ENCODE measurements at regions not wholly inside any gene's neighbourhood (a gene's known extent, or its start where the extent isn't known, plus 50 kb on each side); places are given as distances from the start of the nearest gene placed in this dataset.

DNA sequence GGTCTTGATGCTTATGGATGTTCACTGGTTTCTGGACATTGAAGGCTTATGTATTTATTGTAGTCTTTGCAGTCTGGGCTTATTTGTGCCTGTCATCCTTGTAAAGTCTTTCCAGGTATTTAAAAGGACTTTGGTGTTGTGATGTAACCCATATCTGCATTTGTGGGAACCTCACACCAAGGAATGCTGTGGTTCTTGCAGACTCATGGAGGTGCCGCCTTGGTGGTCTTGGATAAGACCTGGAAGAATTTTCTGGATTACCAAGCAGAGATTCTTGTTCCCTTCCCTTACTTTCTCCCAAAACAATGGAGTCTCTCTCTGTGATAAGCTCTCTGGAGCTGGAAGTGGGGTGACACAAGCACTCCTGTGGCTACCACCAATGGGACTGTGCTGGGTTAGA, 363.5 kb upstream of the NECTIN3 start:
- TF ChIP-seq, protein P1, sequence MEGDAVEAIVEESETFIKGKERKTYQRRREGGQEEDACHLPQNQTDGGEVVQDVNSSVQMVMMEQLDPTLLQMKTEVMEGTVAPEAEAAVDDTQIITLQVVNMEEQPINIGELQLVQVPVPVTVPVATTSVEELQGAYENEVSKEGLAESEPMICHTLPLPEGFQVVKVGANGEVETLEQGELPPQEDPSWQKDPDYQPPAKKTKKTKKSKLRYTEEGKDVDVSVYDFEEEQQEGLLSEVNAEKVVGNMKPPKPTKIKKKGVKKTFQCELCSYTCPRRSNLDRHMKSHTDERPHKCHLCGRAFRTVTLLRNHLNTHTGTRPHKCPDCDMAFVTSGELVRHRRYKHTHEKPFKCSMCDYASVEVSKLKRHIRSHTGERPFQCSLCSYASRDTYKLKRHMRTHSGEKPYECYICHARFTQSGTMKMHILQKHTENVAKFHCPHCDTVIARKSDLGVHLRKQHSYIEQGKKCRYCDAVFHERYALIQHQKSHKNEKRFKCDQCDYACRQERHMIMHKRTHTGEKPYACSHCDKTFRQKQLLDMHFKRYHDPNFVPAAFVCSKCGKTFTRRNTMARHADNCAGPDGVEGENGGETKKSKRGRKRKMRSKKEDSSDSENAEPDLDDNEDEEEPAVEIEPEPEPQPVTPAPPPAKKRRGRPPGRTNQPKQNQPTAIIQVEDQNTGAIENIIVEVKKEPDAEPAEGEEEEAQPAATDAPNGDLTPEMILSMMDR (IDR thresholded peaks at IDR 0.05; ENCODE audit: insufficient read depth, low read length, poor library complexity, severe bottlenecking) = no peak
- H3K36me3 ChIP-seq (ENCODE audit: control insufficient read depth, insufficient read depth, low read length) = no peaks in the 10 kb centered on the region
- H3K27me3 ChIP-seq (ENCODE audit: control insufficient read depth, insufficient read depth, low read length) = no peaks in the 10 kb centered on the region
- H3K4me3 ChIP-seq (ENCODE audit: low read depth, low read length) = no peak overlapping the region
- DNase-seq (ENCODE audit: low read depth) = no peak

DNA sequence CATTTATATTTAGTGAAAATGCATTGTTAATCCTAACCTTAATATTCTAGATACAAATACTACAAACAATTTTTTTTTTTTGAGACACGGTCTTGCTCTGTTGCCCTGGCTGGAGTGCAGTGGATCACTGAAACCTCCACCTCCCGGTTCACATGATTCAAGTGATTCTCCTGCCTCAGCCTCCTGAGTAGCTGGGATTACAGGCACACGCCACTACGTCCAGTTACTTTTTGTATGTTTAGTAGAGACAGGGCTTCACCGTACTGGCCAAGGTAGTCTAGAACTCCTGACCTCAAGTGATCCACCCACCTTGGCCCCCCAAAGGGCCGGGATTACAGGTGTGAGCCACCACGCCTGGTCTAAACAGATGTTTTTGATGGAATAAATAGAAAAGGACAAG, 361.5 kb upstream of the NECTIN3 start:
- DNase-seq (ENCODE audit: low read depth) = no peak
- no peaks in the 10 kb centered on the region for H3K36me3 ChIP-seq (ENCODE audit: control insufficient read depth, insufficient read depth, low read length)
- H3K27me3 ChIP-seq (ENCODE audit: control insufficient read depth, insufficient read depth, low read length) = no peaks in the 10 kb centered on the region
- H3K4me3 ChIP-seq (ENCODE audit: low read depth, low read length) = no peak overlapping the region
- TF ChIP-seq, protein P1 (IDR thresholded peaks at IDR 0.05; ENCODE audit: insufficient read depth, low read length, poor library complexity, severe bottlenecking) = no peak

DNA sequence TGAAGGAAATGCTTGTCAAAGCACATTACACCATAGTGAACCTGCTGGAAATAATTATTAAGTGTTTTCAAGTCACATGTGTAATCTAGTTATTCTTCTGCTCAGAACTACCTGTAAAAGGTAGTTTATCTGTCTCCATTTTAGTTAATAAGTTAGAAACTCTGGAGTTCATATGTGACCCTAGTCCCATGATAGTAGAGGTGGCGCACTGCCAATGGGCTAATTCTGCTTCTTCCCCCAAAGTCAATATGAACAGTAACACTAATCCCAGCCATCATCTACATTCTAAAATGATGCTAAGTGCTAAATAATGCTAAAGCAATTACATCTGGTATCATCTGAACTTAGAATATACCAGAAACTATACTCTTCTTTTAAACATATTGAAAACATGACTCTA, 361.0 kb upstream of the NECTIN3 start:
- no peaks in the 10 kb centered on the region for H3K36me3 ChIP-seq (ENCODE audit: control insufficient read depth, insufficient read depth, low read length)
- no peak overlapping the region for H3K4me3 ChIP-seq (ENCODE audit: low read depth, low read length)
- H3K27me3 ChIP-seq (ENCODE audit: control insufficient read depth, insufficient read depth, low read length) = no peaks in the 10 kb centered on the region
- TF ChIP-seq, protein P1 (IDR thresholded peaks at IDR 0.05; ENCODE audit: insufficient read depth, low read length, poor library complexity, severe bottlenecking) = no peak
- DNase-seq (ENCODE audit: low read depth) = no peak

- TF ChIP-seq, protein P1 (IDR thresholded peaks at IDR 0.05; ENCODE audit: insufficient read depth, low read length, poor library complexity, severe bottlenecking) = no peak
- no peak for DNase-seq (ENCODE audit: low read depth)
These were observed 360.3 kb upstream of the NECTIN3 start for GRCh38 chr3:110711130-110711832.

DNA sequence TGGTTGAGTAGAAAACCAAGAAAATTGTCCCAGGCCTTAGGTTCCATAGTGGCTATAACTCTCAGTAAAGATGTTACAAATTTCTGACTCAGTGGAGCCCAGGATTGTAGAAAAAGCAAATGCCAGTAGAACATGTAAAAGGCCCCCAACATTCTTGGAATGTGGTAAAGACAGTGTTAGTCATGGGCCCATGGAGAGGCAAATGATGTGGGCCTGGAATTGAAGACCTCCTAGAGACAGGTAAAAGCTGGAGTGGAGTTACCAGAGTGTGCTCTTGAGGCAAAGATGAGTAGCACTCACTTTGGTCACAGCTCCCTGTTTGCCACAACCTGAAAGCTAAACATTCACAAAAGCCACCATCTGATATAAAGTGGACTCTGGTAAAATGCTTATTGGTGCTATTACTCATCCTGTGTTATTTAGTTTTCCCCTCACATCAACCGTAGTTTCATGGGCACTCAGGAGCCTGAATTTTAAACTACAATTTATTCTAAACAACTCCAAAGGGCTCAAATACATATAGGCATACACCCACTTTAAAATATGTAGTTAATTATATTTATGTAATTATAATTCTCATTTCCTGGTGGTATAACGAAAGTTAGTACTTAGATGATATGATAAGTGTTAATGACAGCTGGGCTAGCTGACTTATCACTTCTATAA, 359.6 kb upstream of the NECTIN3 start:
- TF ChIP-seq, protein P1 (IDR thresholded peaks at IDR 0.05; ENCODE audit: insufficient read depth, low read length, poor library complexity, severe bottlenecking) = no peak

More at GRCh38 chr3:110711130-110711832, 360.3 kb upstream of the NECTIN3 start:
- no peaks in the 10 kb centered on the region for H3K27me3 ChIP-seq (ENCODE audit: control insufficient read depth, insufficient read depth, low read length)
- no peaks in the 10 kb centered on the region for H3K36me3 ChIP-seq (ENCODE audit: control insufficient read depth, insufficient read depth, low read length)
- H3K4me3 ChIP-seq (ENCODE audit: low read depth, low read length) = no peak overlapping the region

More for the DNA sequence above, 359.6 kb upstream of the NECTIN3 start:
- no peaks in the 10 kb centered on the region for H3K27me3 ChIP-seq (ENCODE audit: control insufficient read depth, insufficient read depth, low read length)
- no peak overlapping the region for H3K4me3 ChIP-seq (ENCODE audit: low read depth, low read length)
- no peaks in the 10 kb centered on the region for H3K36me3 ChIP-seq (ENCODE audit: control insufficient read depth, insufficient read depth, low read length)
- peak; percentile 25 for DNase-seq (ENCODE audit: low read depth)

Measured in kidney epithelial cell (primary cell).